HepG2 (cell line): ENCODE measurements at regions not wholly inside any gene's neighbourhood (a gene's known extent, or its start where the extent isn't known, plus 50 kb on each side); places are given as distances from the start of the nearest gene placed in this dataset.

Experiments
- ATAC-seq: fragments of 200-7000 bp; cut with Tn5 transposase; 3 replicates; pipeline ENCODE4 v1.9.1; 2020; ENCODE audit warnings: mild to moderate bottlenecking, moderate library complexity
- BruUV-seq: library from RNA; stranded (reverse); fragments of 400-500 nt; replicated peaks from 2 replicates; lab custom pipeline; 2021; lab: Mats Ljungman, UMichigan
- CTCF ChIA-PET: fragments of 300-600 bp; formaldehyde crosslinking; extraction: SDS; loops from one replicate; lab custom pipeline; 2021; ENCODE audit warnings: low total read pairs, inconsistent platforms, low intra/inter-chr PET ratio; lab: Yijun Ruan, JAX
- POLR2A ChIA-PET: fragments of 350-600 bp; sonication (Branson Sonifier 250); formaldehyde crosslinking; loops from one replicate; lab custom pipeline; 2020; ENCODE audit warnings: antibody characterized with exemption, inconsistent platforms; lab: Yijun Ruan, JAX
- DNase-seq: peaks from one replicate; pipeline ENCODE4 v3.0.0-alpha.2; 2015; ENCODE audit warnings: low spot score
- FAIRE-seq: peaks from 3 replicates; lab custom pipeline; 2011; peaks lifted over from hg19 to GRCh38; lab: Jason Lieb, UNC
- H2AFZ ChIP-seq: one replicate; pipeline ENCODE4 v1.6.1; 2011; ENCODE audit warnings: low read length, inconsistent platforms
- H3K27ac ChIP-seq: fragments of 300-600 bp; 3 replicates; pipeline ENCODE4 v1.8.0; 2011; ENCODE audit warnings: mixed run types, mild to moderate bottlenecking, mixed read lengths, low read length, inconsistent platforms; ENCODE audit not compliant: insufficient read depth; ENCODE audit errors: extremely low read length
- H3K27me3 ChIP-seq, 2 experiments: fragments of 200-600 bp in 1 of 2; 2 replicates in 1 of 2; 3 replicates in 1 of 2; pipeline versions ENCODE4 v1.6.0 to v1.8.0; 2011; ENCODE audit warnings: low read length in 2 of 2, mild to moderate bottlenecking in 2 of 2, moderate library complexity in 2 of 2, inconsistent platforms in 1 of 2; ENCODE audit not compliant: insufficient read depth in 2 of 2, control insufficient read depth in 1 of 2
- H3K36me3 ChIP-seq, 2 experiments: fragments of 200-600 bp in 1 of 2; replicated peaks in 1 of 2; 2 replicates in 1 of 2; 3 replicates in 1 of 2; pipeline versions ENCODE4 v1.5.1 to v1.8.0; 2011; ENCODE audit warnings: low read length in 2 of 2, inconsistent platforms in 1 of 2; ENCODE audit not compliant: insufficient read depth in 2 of 2, control insufficient read depth in 1 of 2
- H3K4me1 ChIP-seq: 2 replicates; pipeline ENCODE4 v1.5.1; 2012; ENCODE audit warnings: low read length, inconsistent platforms; ENCODE audit not compliant: insufficient read depth
- H3K4me2 ChIP-seq: 2 replicates; pipeline ENCODE4 v1.6.0; 2011; ENCODE audit warnings: low read depth, low read length, inconsistent platforms
- H3K4me3 ChIP-seq, 3 experiments: fragments of 200-600 bp in 1 of 3; sonication (generic), shearing (Covaris generic) in 1 of 3; replicated peaks in 1 of 3; 2 replicates each; pipeline ENCODE4 v1.5.1; 2011 to 2016; ENCODE audit warnings: low read length in 3 of 3, inconsistent platforms in 2 of 3, low read depth in 2 of 3, mild to moderate bottlenecking in 2 of 3, control low read depth in 1 of 3, mixed read lengths in 1 of 3; ENCODE audit not compliant: insufficient read depth in 1 of 3
- H3K79me2 ChIP-seq: one replicate; pipeline ENCODE4 v1.6.1; 2011; ENCODE audit warnings: low read length, inconsistent platforms; ENCODE audit not compliant: insufficient read depth
- H3K9ac ChIP-seq: 2 replicates; pipeline ENCODE4 v1.6.0; 2011; ENCODE audit warnings: mild to moderate bottlenecking, low read depth, low read length, inconsistent platforms; ENCODE audit not compliant: insufficient read depth
- H3K9me3 ChIP-seq: 2 replicates; pipeline ENCODE4 v1.5.1; 2012; ENCODE audit warnings: mild to moderate bottlenecking, low read length
- H4K20me1 ChIP-seq: 2 replicates; pipeline ENCODE4 v1.6.0; 2011; ENCODE audit warnings: inconsistent platforms, mild to moderate bottlenecking, low read length, moderate library complexity; ENCODE audit not compliant: insufficient read depth
- CSRNP2 ChIP-seq: sonication (generic); formaldehyde crosslinking; conservative IDR thresholded peaks from 2 replicates; pipeline ENCODE4 v1.8.0; 2022; ENCODE audit warnings: low read depth, missing genetic modification reagents
- FLYWCH1 ChIP-seq: sonication (generic); formaldehyde crosslinking; IDR thresholded peaks from 2 replicates; pipeline ENCODE4 v1.8.1; 2023; ENCODE audit warnings: mild to moderate bottlenecking, missing genetic modification reagents
- GLI4 ChIP-seq: sonication (generic); formaldehyde crosslinking; IDR thresholded peaks from 2 replicates; pipeline ENCODE4 v1.5.1; 2020; ENCODE audit warnings: missing genetic modification reagents, mild to moderate bottlenecking, moderate library complexity, borderline replicate concordance
- HIVEP1 ChIP-seq: sonication (generic); formaldehyde crosslinking; IDR thresholded peaks from 2 replicates; pipeline ENCODE4 v1.4.0; 2020; ENCODE audit warnings: mild to moderate bottlenecking, missing genetic modification reagents
- NFYB ChIP-seq: sonication (generic); formaldehyde crosslinking; IDR thresholded peaks from 2 replicates; pipeline ENCODE4 v1.4.0; 2020; ENCODE audit warnings: missing genetic modification reagents
- PAF1 ChIP-seq: IDR thresholded peaks from 2 replicates; pipeline ENCODE4 v1.6.1; 2016; ENCODE audit warnings: missing genetic modification reagents, missing compliant biosample characterization
- POLR2G ChIP-seq: fragments of 200-400 bp; formaldehyde crosslinking; IDR thresholded peaks from 2 replicates; pipeline ENCODE4 v1.6.1; 2018; ENCODE audit warnings: mild to moderate bottlenecking, low read depth, low read length, moderate library complexity
- ZNF230 ChIP-seq: sonication (generic); formaldehyde crosslinking; IDR thresholded peaks from 2 replicates; pipeline ENCODE4 v1.4.0; 2020; ENCODE audit warnings: mild to moderate bottlenecking, missing genetic modification reagents
- WGBS: methylation state at CpG from one replicate; pipeline ENCODE4 v1.1.6; 2017; ENCODE audit warnings: low lambda C conversion rate; 5-methylcytosine and 5-hydroxymethylcytosine counted together
- in situ Hi-C: cut with HindIII; loops from 2 replicates; pipeline ENCODE4 v1.10.0; 2017; ENCODE audit warnings: low pct_unique_long_range_greater_than_20kb; ENCODE audit not compliant: extremely low pct_ligation_motif_present
- intact Hi-C: fragments of 100-400 bp; cut with micrococcal nuclease; formaldehyde crosslinking; loops from one replicate; pipeline ENCODE4 v1.10.0; 2022; ENCODE audit not compliant: unreplicated experiment

- TF ChIP-seq FLYWCH1 (CRISPR knock-in tag) = no peak
- TF ChIP-seq POLR2G = no peak
- TF ChIP-seq PAF1 (CRISPR knock-in tag) = no peak
- no peak for TF ChIP-seq NFYB (CRISPR knock-in tag)
- no peak for TF ChIP-seq GLI4
- TF ChIP-seq ZNF230 (CRISPR knock-in tag) = no peak
These were observed 96.1 kb upstream of the TARDBP start (continued) for GRCh38 chr1:10916311-10916710.

- in situ Hi-C loops = no loop called here
- no TSS peak for BruUV-seq
- WGBS = 29% methylated on average over 10 of the region's 10 CpGs
- Histone ChIP-seq H3K4me3 (no peak overlapping the region), H3K4me2 (no peak overlapping the region), H3K79me2 (no peaks in the 10 kb centered on the region), H3K27ac (no peak overlapping the region), H3K36me3 (no peaks in the 10 kb centered on the region), H3K9ac (no peak overlapping the region), H2AFZ (no peak overlapping the region), H3K4me1 (0 out of 2 replicates have a peak, but pooled peaks cover 5% of the 10 kb centered on the region), H4K20me1 (no peaks in the 10 kb centered on the region), H3K9me3 (no peaks in the 10 kb centered on the region), H3K27me3 (peaks cover 0 to 23% of the 10 kb centered on the region in 2 experiments; a peak in 4 of 5 replicates)
- ChIA-PET POLR2A (no interaction called here), CTCF (no interaction called here)
- FAIRE-seq = no peak
- TF ChIP-seq CSRNP2 (CRISPR knock-in tag) (no peak), HIVEP1 (CRISPR knock-in tag) (no peak)
- intact Hi-C loops = no loop called here
- DNase-seq = no peak
- ATAC-seq = no peak
These were observed 95.5 kb upstream of the TARDBP start for GRCh38 chr1:10916991-10917390.
